ENCODE measurements at regions not wholly inside any gene's neighbourhood (a gene's known extent, or its start where the extent isn't known, plus 50 kb on each side); places are given as distances from the start of the nearest gene placed in this dataset.

DNA sequence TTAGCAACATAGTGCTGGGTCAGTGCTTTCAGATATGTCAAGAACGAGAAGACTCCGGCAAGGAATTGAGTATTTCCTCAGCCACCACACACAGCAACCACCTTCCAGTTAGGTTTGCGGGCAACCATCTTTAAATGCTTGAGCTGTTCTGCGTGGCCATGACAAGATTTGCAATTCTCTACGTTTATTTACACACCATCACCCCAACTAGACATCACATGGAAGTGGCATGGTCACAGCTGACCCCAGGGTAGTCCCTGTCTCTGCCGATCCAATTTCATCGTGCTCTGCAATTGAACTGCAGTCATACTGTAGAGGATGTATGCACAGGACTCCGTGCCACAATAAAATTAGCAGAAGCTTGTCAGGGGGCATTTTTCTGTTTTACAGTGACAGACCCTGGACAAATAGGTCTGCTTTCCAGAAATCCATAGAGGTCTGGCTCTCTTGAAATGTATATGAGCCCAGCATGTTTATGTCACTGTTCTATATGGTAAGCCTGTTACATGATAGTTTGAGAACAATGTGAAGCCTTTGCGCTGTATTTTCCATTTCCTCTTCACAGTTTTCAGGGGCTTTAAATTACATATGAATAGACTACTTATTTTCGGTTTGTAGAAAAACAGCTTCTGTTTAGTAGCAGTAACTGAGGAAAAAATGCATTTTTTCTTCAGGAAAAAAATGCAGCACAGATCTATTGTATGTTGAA, 605.2 kb downstream of the NR4A2 start:
- TF ChIP-seq, protein P1, sequence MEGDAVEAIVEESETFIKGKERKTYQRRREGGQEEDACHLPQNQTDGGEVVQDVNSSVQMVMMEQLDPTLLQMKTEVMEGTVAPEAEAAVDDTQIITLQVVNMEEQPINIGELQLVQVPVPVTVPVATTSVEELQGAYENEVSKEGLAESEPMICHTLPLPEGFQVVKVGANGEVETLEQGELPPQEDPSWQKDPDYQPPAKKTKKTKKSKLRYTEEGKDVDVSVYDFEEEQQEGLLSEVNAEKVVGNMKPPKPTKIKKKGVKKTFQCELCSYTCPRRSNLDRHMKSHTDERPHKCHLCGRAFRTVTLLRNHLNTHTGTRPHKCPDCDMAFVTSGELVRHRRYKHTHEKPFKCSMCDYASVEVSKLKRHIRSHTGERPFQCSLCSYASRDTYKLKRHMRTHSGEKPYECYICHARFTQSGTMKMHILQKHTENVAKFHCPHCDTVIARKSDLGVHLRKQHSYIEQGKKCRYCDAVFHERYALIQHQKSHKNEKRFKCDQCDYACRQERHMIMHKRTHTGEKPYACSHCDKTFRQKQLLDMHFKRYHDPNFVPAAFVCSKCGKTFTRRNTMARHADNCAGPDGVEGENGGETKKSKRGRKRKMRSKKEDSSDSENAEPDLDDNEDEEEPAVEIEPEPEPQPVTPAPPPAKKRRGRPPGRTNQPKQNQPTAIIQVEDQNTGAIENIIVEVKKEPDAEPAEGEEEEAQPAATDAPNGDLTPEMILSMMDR (conservative IDR thresholded peaks at IDR 0.05; ENCODE audit: low read depth in 2 of 2): no peak
- TF ChIP-seq, protein P2, sequence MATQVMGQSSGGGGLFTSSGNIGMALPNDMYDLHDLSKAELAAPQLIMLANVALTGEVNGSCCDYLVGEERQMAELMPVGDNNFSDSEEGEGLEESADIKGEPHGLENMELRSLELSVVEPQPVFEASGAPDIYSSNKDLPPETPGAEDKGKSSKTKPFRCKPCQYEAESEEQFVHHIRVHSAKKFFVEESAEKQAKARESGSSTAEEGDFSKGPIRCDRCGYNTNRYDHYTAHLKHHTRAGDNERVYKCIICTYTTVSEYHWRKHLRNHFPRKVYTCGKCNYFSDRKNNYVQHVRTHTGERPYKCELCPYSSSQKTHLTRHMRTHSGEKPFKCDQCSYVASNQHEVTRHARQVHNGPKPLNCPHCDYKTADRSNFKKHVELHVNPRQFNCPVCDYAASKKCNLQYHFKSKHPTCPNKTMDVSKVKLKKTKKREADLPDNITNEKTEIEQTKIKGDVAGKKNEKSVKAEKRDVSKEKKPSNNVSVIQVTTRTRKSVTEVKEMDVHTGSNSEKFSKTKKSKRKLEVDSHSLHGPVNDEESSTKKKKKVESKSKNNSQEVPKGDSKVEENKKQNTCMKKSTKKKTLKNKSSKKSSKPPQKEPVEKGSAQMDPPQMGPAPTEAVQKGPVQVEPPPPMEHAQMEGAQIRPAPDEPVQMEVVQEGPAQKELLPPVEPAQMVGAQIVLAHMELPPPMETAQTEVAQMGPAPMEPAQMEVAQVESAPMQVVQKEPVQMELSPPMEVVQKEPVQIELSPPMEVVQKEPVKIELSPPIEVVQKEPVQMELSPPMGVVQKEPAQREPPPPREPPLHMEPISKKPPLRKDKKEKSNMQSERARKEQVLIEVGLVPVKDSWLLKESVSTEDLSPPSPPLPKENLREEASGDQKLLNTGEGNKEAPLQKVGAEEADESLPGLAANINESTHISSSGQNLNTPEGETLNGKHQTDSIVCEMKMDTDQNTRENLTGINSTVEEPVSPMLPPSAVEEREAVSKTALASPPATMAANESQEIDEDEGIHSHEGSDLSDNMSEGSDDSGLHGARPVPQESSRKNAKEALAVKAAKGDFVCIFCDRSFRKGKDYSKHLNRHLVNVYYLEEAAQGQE (IDR thresholded peaks at IDR 0.05; ENCODE audit: unreplicated experiment): no peak
- TF ChIP-seq EZH2 (IDR thresholded peaks at IDR 0.05; ENCODE audit: low read depth, unreplicated experiment) (no peak), EZH2phosphoT487 (IDR thresholded peaks at IDR 0.05; ENCODE audit: unreplicated experiment) (no peak), POLR2AphosphoS5 (IDR thresholded peaks at IDR 0.05; ENCODE audit: low read depth) (no peak), CREB1 (CRISPR knock-in tag; IDR thresholded peaks at IDR 0.05; ENCODE audit: low read depth) (no peak), NANOG (IDR thresholded peaks at IDR 0.05; ENCODE audit: borderline replicate concordance) (peak; percentile 79; the same call in 1 of the 2 replicates), STAT1 (IDR thresholded peaks at IDR 0.05; ENCODE audit: unreplicated experiment) (no peak)
- TF ChIP-seq, protein P3, sequence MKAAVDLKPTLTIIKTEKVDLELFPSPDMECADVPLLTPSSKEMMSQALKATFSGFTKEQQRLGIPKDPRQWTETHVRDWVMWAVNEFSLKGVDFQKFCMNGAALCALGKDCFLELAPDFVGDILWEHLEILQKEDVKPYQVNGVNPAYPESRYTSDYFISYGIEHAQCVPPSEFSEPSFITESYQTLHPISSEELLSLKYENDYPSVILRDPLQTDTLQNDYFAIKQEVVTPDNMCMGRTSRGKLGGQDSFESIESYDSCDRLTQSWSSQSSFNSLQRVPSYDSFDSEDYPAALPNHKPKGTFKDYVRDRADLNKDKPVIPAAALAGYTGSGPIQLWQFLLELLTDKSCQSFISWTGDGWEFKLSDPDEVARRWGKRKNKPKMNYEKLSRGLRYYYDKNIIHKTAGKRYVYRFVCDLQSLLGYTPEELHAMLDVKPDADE (IDR thresholded peaks at IDR 0.05): no peak

Data from GM23338 (cell line).